ENCODE measurements at regions not wholly inside any gene's neighbourhood (a gene's known extent, or its start where the extent isn't known, plus 50 kb on each side); places are given as distances from the start of the nearest gene placed in this dataset.
A peak's percentile ranks its signal among the peaks of the same experiment; 100 is the strongest.
"Not testable (repeated sequence)": the region's sequence is repeated elsewhere in the genome, so short reads cannot be mapped to it uniquely, and the experiment has no call there.

GRCh38 chr3:177459401-177459800, 262.1 kb upstream of the TBL1XR1 start:
- DNase-seq, result peak in 1 of 5 donors; percentile 23
- Histone ChIP-seq H3K27ac (peak overlapping the region in 1 of 2 donors; percentile 28), H3K4me1 (ENCODE audit: insufficient read depth) (peaks cover 2% of the 10 kb centered on the region), H3K9me3 (no peaks in the 10 kb centered on the region), H3K27me3 (no peaks in the 10 kb centered on the region), H3K36me3 (no peaks in the 10 kb centered on the region), H3K4me3 (no peak overlapping the region)
- intact Hi-C loops (cut with DNase I), result no loop called here
- 40 to 57% (median 53%) methylated on average over 2 of the region's 2 CpGs for whole genome bisulfite sequencing, 3 donors
- TF ChIP-seq EP300 (IDR thresholded peaks at IDR 0.05) (no peak), POLR2A (IDR thresholded peaks at IDR 0.05) (no peak), CTCF (IDR thresholded peaks at IDR 0.05) (no peak)

GRCh38 chr3:177460047-177460446, 262.8 kb upstream of the TBL1XR1 start:
- no peak overlapping the region for H3K27ac ChIP-seq
- no peak for TF ChIP-seq POLR2A (IDR thresholded peaks at IDR 0.05)
- no peak for TF ChIP-seq CTCF (IDR thresholded peaks at IDR 0.05)
- TF ChIP-seq EP300 (IDR thresholded peaks at IDR 0.05), result no peak
- H3K27me3 ChIP-seq, result no peaks in the 10 kb centered on the region
- intact Hi-C loops (cut with DNase I), result no loop called here
- H3K9me3 ChIP-seq, result no peaks in the 10 kb centered on the region
- no peak overlapping the region for H3K4me3 ChIP-seq
- WGBS, 3 donors, result 12 to 27% (median 15%) methylated on average over 7 of the region's 7 CpGs
- no peaks in the 10 kb centered on the region for H3K36me3 ChIP-seq
- no peak for DNase-seq
- H3K4me1 ChIP-seq (ENCODE audit: insufficient read depth), result peaks cover 2% of the 10 kb centered on the region

- Histone ChIP-seq H3K4me1 (ENCODE audit: insufficient read depth) (peaks cover 2% of the 10 kb centered on the region), H3K4me3 (no peak overlapping the region), H3K27ac (no peak overlapping the region), H3K9me3 (no peaks in the 10 kb centered on the region), H3K36me3 (no peaks in the 10 kb centered on the region), H3K27me3 (no peaks in the 10 kb centered on the region)
- intact Hi-C loops (cut with DNase I), result no loop called here
- WGBS, 3 donors, result 77 to 88% (median 80%) methylated on average over 3 of the region's 3 CpGs
- no peak for DNase-seq
- TF ChIP-seq EP300 (IDR thresholded peaks at IDR 0.05) (no peak), CTCF (IDR thresholded peaks at IDR 0.05) (no peak), POLR2A (IDR thresholded peaks at IDR 0.05) (no peak)
These were observed 264.5 kb upstream of the TBL1XR1 start for GRCh38 chr3:177461765-177462164.

DNA sequence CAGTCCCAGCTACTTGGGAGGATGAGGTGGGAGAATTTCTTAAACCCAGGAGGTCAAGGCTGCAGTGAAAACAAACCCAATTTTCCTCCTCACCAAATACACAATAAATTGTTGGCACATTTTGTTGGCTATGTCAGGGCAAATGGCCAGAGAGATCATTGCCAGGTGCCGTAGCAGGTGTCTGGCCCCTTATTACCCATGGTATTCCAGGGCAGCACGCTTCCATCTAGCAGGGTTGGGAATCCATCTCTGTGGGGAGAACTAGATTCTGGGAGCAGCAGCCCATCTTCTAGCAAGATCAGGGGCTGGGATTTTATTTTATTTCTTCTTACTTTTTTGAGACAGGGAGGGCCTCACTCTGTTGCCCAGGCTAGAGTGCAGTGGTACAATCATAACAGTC, 266.1 kb upstream of the TBL1XR1 start:
- H3K4me3 ChIP-seq; H3K27ac ChIP-seq; H3K4me1 ChIP-seq (ENCODE audit: insufficient read depth); DNase-seq; H3K36me3 ChIP-seq; H3K9me3 ChIP-seq; intact Hi-C loops (cut with DNase I); H3K27me3 ChIP-seq: not testable (repeated sequence)
- WGBS, 3 donors, result 95 to 100% (median 96%) methylated on average over 2 of the region's 2 CpGs

DNA sequence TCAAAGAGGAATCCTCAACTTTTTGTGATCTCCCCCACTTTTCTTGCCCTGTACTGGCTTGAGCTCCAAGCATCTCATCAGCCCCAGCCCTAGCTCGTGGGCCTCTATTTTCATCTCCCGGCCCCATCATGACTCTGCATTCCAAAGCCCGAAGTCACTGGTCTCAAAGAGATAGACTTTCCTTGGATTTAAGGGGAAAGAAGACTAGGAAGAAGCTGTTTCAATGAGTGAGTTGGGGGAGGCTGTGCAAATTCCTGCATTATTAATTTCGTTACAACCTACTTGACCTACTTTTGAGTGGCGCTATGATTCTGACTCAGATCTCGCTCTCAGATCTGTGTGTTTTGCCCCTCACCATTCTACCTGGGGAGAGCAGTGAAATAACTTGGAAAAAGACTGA, 266.6 kb upstream of the TBL1XR1 start:
- no peak overlapping the region for H3K27ac ChIP-seq
- no peaks in the 10 kb centered on the region for H3K36me3 ChIP-seq
- no peaks in the 10 kb centered on the region for H3K27me3 ChIP-seq
- no peak for DNase-seq
- TF ChIP-seq EP300 (IDR thresholded peaks at IDR 0.05), result no peak
- TF ChIP-seq CTCF (IDR thresholded peaks at IDR 0.05), result no peak
- TF ChIP-seq POLR2A (IDR thresholded peaks at IDR 0.05), result no peak
- no peak overlapping the region for H3K4me3 ChIP-seq
- no peaks in the 10 kb centered on the region for H3K9me3 ChIP-seq
- WGBS, 3 donors, result 52 to 62% (median 55%) methylated on average over 6 of the region's 6 CpGs
- peaks cover 2% of the 10 kb centered on the region for H3K4me1 ChIP-seq (ENCODE audit: insufficient read depth)
- intact Hi-C loops (cut with DNase I), result no loop called here

Data from ovary (tissue), 7 donors.